Stomach (tissue), 8 donors: ENCODE measurements at regions not wholly inside any gene's neighbourhood (a gene's known extent, or its start where the extent isn't known, plus 50 kb on each side); places are given as distances from the start of the nearest gene placed in this dataset.
"Not testable (repeated sequence)": the region's sequence is repeated elsewhere in the genome, so short reads cannot be mapped to it uniquely, and the experiment has no call there.

ENCODE experiments used
- DNase-seq, 2 donors: peaks; one replicate each; pipeline versions ENCODE4 v3.0.0 to v3.0.0-alpha.2; 2013 to 2019
- H3K27ac ChIP-seq, 5 donors: fragments of 200-600 bp in 4 of 5; sonication (generic) in 4 of 5; one replicate each; pipeline ENCODE4 v1.5.1; 2013 to 2019; ENCODE audit warnings: mild to moderate bottlenecking in 1 of 5, moderate library complexity in 1 of 5
- H3K27me3 ChIP-seq, 3 donors: fragments of 200-600 bp; sonication (generic); one replicate each; pipeline ENCODE4 v1.5.1; 2017 to 2019; ENCODE audit warnings: mixed run types in 1 of 3
- H3K36me3 ChIP-seq, 4 donors: fragments of 200-600 bp; sonication (generic); 1 replicate in 3 of 4; 2 replicates in 1 of 4; pipeline ENCODE4 v1.5.1; 2016 to 2019
- H3K4me1 ChIP-seq, 4 donors: fragments of 200-600 bp; sonication (generic); one replicate each; pipeline ENCODE4 v1.5.1; 2016 to 2019
- H3K4me3 ChIP-seq, 4 donors: fragments of 200-600 bp; sonication (generic) in 3 of 4; one replicate each; pipeline ENCODE4 v1.5.1; 2016 to 2019; ENCODE audit warnings: mild to moderate bottlenecking in 1 of 4
- H3K9me3 ChIP-seq, 4 donors: fragments of 200-600 bp; sonication (generic); one replicate each; pipeline ENCODE4 v1.5.1; 2016 to 2019
- CTCF ChIP-seq, 7 experiments: fragments of 450-650 bp in 4 of 7; fragments of 200-600 bp in 3 of 7; sonication (generic) in 3 of 7; IDR thresholded peaks; one replicate each; pipeline ENCODE4 v1.5.1; 2016 to 2019; ENCODE audit warnings: antibody characterized with exemption in 7 of 7, control low read depth in 2 of 7, mild to moderate bottlenecking in 1 of 7
- EP300 ChIP-seq: sonication (generic); formaldehyde crosslinking; IDR thresholded peaks from one replicate; pipeline ENCODE4 v1.6.1; 2017; ENCODE audit warnings: antibody characterized with exemption
- POLR2A ChIP-seq, 4 donors: fragments of 450-650 bp; IDR thresholded peaks; one replicate each; pipeline ENCODE4 v1.6.1; 2016; ENCODE audit warnings: antibody characterized with exemption in 4 of 4, control low read depth in 2 of 4, mild to moderate bottlenecking in 1 of 4, moderate library complexity in 1 of 4
- POLR2AphosphoS5 ChIP-seq, 3 donors: sonication (generic); formaldehyde crosslinking; IDR thresholded peaks; one replicate each; pipeline ENCODE4 v1.6.1; 2016; ENCODE audit warnings: antibody characterized with exemption in 3 of 3
- WGBS, 5 donors: extraction: QIAGEN DNeasy Blood & Tissue Kit in 3 of 5; methylation state at CpG; one replicate each; pipeline versions ENCODE4 v1.1.5 to v1.1.7; 2013 to 2018; 5-methylcytosine and 5-hydroxymethylcytosine counted together
- intact Hi-C: fragments of 100-400 bp; cut with DNase I; formaldehyde crosslinking; loops from one replicate; pipeline ENCODE4 v1.15.1; 2023; ENCODE audit warnings: low total_unique reads
- donor health status: healthy with polysubstance abuse.
- donor health status: Bipolar disorder and iron deficiency.
- donor health status: healthy.

- 33 to 69% (median 47%) methylated on average over 1 of the region's 1 CpG for WGBS, 5 donors
- no peak overlapping the region for H3K27ac ChIP-seq
- H3K4me1 ChIP-seq, result peaks cover 0 to 10% (median 0%) of the 10 kb centered on the region in 4 donors
- H3K36me3 ChIP-seq, result no peaks in the 10 kb centered on the region
- DNase-seq, result no peak
- intact Hi-C loops, result no loop called here
- peaks cover 0 to 48% (median 0%) of the 10 kb centered on the region in 3 donors for H3K27me3 ChIP-seq
- peaks cover 0 to 12% (median 0%) of the 10 kb centered on the region in 4 donors for H3K9me3 ChIP-seq
- TF ChIP-seq CTCF (IDR thresholded peaks at IDR 0.05) (no peak), POLR2AphosphoS5 (IDR thresholded peaks at IDR 0.05) (no peak), EP300 (no peak), POLR2A (IDR thresholded peaks at IDR 0.05) (no peak)
- no peak overlapping the region for H3K4me3 ChIP-seq
Measured at GRCh38 chr20:30499123-30499522, 758.3 kb upstream of the DEFB115 start.

GRCh38 chr20:30499716-30500446 is 757.6 kb upstream of the DEFB115 start:
- peaks cover 0 to 48% (median 0%) of the 10 kb centered on the region in 3 donors for H3K27me3 ChIP-seq
- H3K27ac ChIP-seq, H3K36me3 ChIP-seq, DNase-seq, intact Hi-C loops, H3K9me3 ChIP-seq: not testable (repeated sequence)
- WGBS, 5 donors, result 15 to 33% (median 26%) methylated on average over 22 to 26 of the region's 26 CpGs
- peaks cover 0 to 10% (median 0%) of the 10 kb centered on the region in 4 donors for H3K4me1 ChIP-seq
- H3K4me3 ChIP-seq, result peak overlapping the region in 1 of 4 donors; percentile 9

- TF ChIP-seq CTCF (IDR thresholded peaks at IDR 0.05), result peak in 2 of 7 experiments; percentile 6 to 8
- Histone ChIP-seq H3K4me1 (peaks cover 0 to 10% (median 0%) of the 10 kb centered on the region in 4 donors), H3K4me3 (peak overlapping the region in 1 of 4 donors; percentile 9), H3K27me3 (peaks cover 0 to 48% (median 0%) of the 10 kb centered on the region in 3 donors)
- H3K36me3 ChIP-seq, intact Hi-C loops, H3K9me3 ChIP-seq, H3K27ac ChIP-seq: not testable (repeated sequence)
- 10 to 30% (median 14%) methylated on average over 11 of the region's 11 CpGs for WGBS, 5 donors
- DNase-seq, result peak in 1 of 2 donors; percentile 25
Measured at GRCh38 chr20:30500447-30500820, 757.0 kb upstream of the DEFB115 start.

GRCh38 chr20:30500829-30501440 is 756.5 kb upstream of the DEFB115 start:
- peaks cover 0 to 10% (median 0%) of the 10 kb centered on the region in 4 donors for H3K4me1 ChIP-seq
- H3K27me3 ChIP-seq, result peaks cover 0 to 48% (median 0%) of the 10 kb centered on the region in 3 donors
- H3K36me3 ChIP-seq, result no peaks in the 10 kb centered on the region
- DNase-seq, result no peak
- H3K27ac ChIP-seq, result no peak overlapping the region
- intact Hi-C loops, result no loop called here
- no peak overlapping the region for H3K4me3 ChIP-seq
- no peak for TF ChIP-seq EP300
- TF ChIP-seq POLR2A (IDR thresholded peaks at IDR 0.05), result no peak
- no peak for TF ChIP-seq CTCF (IDR thresholded peaks at IDR 0.05)
- TF ChIP-seq POLR2AphosphoS5 (IDR thresholded peaks at IDR 0.05), result no peak
- H3K9me3 ChIP-seq, result peaks cover 0 to 5% (median 0%) of the 10 kb centered on the region in 4 donors
- 59 to 78% (median 76%) methylated on average over 23 of the region's 23 CpGs for WGBS, 5 donors

GRCh38 chr20:30502670-30503069 is 754.8 kb upstream of the DEFB115 start:
- DNase-seq, result no peak
- peaks cover 0 to 36% (median 0%) of the 10 kb centered on the region in 3 donors for H3K27me3 ChIP-seq
- no peak overlapping the region for H3K27ac ChIP-seq
- intact Hi-C loops, result no loop called here
- no peak overlapping the region for H3K4me3 ChIP-seq
- H3K9me3 ChIP-seq, result peaks cover 0 to 10% (median 0%) of the 10 kb centered on the region in 4 donors
- TF ChIP-seq POLR2AphosphoS5 (IDR thresholded peaks at IDR 0.05) (no peak), EP300 (no peak), POLR2A (IDR thresholded peaks at IDR 0.05) (no peak), CTCF (IDR thresholded peaks at IDR 0.05) (no peak)
- peaks cover 0 to 10% (median 0%) of the 10 kb centered on the region in 4 donors for H3K4me1 ChIP-seq
- no peaks in the 10 kb centered on the region for H3K36me3 ChIP-seq

GRCh38 chr20:30503204-30503603 is 754.3 kb upstream of the DEFB115 start:
- peaks cover 0 to 11% (median 0%) of the 10 kb centered on the region in 4 donors for H3K9me3 ChIP-seq
- 28 to 65% (median 43%) methylated on average over 1 of the region's 1 CpG for WGBS, 5 donors

More at GRCh38 chr20:30503204-30503603, 754.3 kb upstream of the DEFB115 start:
- H3K4me3 ChIP-seq, H3K27ac ChIP-seq, DNase-seq, intact Hi-C loops, H3K36me3 ChIP-seq: not testable (repeated sequence)
- Histone ChIP-seq H3K27me3 (peaks cover 0 to 30% (median 0%) of the 10 kb centered on the region in 3 donors), H3K4me1 (peaks cover 0 to 10% (median 0%) of the 10 kb centered on the region in 4 donors)
